HG03565 (cell line): ENCODE measurements at regions not wholly inside any gene's neighbourhood (a gene's known extent, or its start where the extent isn't known, plus 50 kb on each side); places are given as distances from the start of the nearest gene placed in this dataset.
"Not testable (repeated sequence)": the region's sequence is repeated elsewhere in the genome, so short reads cannot be mapped to it uniquely, and the experiment has no call there.

Source experiments
- ATAC-seq: cut with Tn5 transposase; IDR thresholded peaks from one replicate; pipeline ENCODE4 v1.9.1; 2021; ENCODE audit warnings: mild to moderate bottlenecking, moderate library complexity; ENCODE audit not compliant: unreplicated experiment

DNA sequence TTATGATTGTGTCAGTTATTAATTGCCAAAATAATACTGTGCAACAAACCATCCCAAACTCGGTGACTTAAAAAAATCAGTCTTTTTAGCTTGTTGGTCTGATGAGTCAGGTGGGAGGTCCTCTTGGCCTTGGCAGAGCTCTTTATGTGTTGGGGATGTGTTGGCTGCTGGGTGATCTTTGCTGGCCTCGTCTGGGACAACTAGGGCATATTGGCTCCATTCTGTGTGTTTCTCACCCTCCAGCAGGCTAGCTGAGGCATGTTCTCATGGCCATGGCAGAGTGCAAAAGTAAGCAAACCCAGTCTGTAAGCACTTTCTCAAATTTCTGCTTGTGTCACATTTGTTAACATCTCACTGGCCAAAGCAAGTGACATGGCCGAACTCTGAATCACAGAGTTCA lies 251.6 kb downstream of the RPLP1 start:
- no peak for ATAC-seq

DNA sequence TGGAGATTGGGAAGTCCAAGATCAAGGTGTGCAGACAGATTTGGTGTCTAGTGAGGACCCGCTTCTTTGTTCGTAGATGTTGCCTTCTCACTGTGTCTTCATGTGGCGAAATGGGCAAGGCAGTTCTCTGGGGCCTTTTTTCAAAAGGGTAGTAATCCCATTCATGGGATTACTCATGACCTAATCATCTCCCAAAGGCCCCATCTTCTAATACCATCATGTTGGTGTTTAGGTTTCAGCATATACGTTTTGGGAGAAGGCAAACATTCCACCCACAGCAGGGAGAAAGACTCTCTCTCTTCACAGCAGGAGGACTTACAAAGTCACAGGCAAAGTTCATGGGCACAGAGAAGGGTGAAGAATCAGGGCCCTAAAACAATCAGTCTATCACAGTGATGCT lies 252.1 kb downstream of the RPLP1 start:
- ATAC-seq: no peak

DNA sequence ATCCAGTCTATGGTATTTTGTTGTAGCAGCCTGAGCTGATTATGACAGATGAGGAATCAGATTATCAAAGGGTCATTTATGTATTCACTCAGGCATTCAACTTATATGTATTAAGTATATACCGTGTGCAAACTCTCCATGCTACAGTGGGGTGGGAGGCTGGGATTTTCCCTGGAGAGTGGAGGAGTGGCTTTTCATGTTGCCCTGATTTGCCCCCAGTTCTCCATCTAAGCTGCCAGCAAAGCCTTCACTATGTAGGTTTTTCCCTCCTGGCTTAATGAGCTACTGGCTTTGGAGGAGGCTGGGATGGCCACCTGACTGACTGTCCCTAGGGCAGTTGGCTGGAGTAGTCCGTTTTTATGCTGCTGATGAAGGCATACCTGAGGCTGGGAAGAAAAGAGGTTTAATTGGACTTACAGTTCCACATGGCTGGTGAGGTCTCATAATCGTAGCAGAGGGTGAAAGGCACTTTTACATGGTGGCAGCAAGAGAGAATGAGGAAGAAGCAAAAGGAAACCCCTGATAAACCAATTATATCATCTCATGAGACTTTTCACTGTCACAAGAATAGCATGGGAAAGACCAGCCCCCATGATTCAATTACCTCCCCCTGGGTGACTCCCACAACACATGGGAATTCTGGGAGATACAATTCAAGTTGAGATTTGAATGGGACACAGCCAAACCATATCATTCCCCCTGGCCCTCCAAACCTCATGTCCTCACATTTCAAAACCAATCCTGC lies 253.9 kb downstream of the RPLP1 start:
- ATAC-seq: no peak

DNA sequence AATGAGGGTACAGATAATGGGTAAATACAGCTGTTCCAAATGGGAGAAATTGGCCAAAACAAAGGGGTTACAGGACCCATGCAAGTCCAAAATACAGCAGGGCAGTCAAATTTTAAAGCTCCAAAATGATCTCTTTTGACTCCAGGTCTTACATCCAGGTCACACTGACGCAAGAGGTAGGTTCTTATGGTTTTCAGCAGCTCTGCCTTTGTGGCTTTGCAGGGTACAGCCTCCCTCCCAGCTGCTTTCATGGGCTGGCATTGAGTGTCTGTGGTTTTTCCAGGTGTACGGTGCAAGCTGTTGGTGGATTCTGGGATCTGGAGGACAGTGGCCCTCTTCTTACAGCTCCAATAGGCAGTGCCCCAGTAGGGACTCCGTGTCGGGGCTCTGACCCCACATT lies 254.6 kb downstream of the RPLP1 start:
- ATAC-seq: not testable (repeated sequence)

DNA sequence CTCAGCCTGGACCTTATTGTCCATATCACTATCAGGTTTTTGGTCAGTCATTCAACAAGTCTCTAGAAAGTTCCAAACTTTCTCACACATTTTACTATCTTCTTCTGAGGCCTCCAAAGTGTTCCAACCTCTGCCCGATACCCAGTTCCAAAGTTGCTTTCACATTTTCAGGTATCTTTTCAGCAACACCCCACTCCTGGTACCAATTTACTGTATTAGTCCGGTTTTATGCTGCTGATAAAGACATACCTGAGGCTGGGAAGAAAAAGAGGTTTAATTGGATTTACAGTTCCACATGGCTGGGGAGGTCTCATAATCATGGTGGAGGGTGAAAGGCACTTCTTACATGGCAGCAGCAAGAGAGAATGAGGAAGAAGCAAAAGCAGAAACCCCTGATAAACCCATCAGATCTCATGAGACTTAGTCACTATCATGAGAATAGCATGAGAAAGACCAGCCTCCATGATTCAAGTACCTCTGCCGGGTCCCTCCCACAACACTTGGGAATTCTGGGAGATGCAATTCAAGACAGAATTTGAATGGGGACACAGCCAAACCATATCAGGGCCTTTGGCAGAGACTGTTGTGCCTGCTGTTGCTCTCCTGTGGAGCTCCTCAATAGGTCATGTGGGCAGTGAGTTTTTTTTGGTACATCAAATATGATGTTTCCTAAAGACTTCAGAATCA lies 256.0 kb downstream of the RPLP1 start:
- not testable (repeated sequence) for ATAC-seq

DNA sequence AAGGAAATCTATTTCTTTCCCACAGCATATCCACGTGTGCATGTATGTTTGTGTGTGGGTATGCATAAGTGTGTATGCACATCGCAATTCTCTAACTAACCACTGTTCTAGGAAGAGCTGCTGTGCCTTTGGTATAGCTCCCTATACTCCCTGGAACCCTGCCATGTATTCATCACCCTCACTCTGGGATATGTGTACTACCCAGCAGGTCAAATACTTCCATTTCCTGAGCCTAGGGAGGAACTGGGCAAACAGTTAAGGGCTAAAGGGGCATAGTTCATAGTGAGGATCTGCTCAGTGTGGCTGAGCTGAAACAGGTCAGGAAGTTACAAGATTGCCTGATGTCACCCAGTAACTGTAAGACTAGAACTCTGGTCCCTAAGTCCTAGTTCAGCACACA lies 260.4 kb downstream of the RPLP1 start:
- no peak for ATAC-seq

DNA sequence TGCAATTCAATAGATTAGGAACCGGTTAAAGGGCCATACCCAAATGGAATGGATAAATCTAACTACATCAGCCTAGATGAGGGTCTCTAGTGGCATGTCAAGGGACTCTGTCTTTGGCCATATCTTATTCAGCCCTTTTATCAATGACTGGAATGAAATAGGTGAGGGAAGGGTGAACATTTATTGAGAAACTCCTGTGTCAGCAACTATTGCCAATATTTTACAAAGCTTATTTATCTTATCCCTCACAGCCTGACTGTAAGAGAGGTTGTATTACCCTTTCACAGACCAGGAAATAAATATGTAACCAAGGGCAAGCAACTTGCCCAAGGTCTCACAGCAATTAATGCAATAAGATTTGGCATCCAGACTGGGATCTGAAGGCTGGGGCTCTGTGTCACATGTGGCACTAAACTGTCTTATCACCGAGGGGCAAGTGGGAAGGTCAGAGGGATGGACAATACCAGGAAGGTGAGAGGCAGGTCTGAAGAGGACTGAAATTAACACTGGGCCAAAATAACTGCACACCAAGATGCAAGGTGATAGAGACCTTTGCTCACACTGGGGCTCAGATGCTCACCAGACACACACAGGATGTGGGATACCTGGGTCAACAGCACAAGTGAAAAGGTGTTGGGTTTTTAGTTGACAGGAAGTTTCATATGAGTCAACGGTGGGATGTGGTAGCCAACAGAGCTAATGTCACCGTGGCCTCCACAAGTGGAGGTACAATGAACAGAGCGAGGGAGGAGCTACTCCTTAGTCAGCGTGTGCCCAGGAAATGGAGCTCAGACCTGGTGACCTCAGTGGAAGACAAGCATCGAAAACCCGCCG lies 261.3 kb downstream of the RPLP1 start:
- peak; percentile 92 for ATAC-seq

DNA sequence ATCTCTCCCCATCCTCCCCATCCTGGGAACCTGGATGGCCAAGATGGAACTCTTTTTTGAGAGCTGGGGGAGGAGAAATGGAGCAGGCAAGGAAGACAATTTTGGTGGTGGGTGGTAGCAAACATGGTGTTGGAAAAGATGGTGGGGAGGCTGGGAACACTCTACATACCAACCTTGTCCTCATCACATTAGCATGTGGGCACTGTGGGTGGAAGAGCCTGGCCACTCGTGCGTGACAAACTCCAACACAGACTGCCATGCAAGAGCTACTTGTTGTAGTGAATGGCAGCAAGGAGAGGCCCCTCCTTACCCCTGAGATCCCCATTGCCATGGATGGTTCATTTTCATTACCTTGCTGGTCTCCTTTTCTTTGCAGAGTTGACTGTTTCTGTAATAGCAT lies 262.6 kb downstream of the RPLP1 start:
- ATAC-seq: no peak

DNA sequence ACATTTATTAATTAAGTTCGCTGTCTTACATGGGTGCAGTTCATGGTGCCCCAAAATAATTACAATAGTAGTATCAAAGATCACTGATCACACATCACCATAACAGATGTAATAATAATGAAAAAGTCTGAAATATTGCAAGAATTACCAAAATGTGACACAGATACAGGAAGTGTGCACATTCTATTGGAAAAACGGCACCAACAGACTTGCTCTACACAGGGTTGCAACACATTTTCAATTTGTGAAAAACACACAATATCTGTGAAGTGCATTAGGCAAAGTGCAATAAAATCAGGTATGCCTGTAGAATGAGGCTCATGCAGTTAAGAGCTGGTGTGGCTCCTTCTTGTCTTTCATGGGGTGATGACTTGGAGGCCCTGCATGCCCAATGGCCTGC lies 265.8 kb downstream of the RPLP1 start:
- no peak for ATAC-seq

DNA sequence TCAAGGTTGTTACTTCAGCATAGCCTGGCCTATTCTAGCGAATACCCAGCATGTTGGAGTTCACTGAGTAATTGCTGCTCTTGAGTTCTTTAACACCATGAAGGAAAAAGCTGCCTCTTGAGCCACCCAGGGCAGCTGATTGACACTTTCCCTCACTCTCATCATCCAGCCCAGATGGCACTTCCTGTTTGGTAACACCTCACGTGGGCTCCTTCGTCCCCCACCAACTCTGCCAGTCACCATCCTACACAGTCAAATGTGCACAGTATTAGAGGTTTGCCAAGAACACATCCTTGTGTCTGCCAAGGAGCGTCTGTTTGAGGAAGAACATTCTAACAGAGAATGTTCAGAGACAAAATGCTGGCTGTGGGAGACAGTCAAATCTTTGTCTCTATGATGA lies 266.3 kb downstream of the RPLP1 start:
- no peak for ATAC-seq

DNA sequence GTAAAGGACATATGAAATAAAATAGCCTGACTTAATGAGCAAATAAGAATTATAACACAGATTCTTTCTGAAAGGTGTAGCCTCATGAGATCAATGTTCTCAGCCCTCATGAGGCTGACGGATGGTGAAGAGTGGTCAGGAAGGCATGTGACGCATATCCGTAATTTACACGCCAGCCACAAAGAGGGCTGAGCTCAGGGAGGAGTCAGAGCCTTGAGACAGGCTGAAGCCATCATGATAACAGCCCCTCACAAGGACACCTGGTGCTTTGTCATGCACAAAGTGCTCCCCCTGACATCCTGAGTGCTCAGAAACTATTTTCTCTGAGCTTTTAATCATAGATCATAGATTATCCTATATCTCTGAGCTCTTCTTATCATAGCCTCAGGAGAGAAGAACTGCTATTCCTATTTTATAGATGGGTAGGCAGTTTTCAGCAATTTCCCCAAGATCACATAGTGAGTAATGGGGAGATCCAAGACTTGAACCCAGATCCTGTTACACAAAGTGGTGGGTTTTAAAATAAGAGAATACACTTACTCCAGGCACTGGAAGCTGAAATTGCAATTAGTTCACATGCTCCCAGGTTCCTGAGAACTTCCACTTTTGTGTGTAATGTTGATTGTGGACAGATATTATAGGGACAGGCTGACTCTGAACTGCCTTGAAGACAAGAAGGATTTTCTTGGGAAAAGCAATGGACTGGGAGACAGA lies 267.1 kb downstream of the RPLP1 start:
- peak; percentile 59 for ATAC-seq

DNA sequence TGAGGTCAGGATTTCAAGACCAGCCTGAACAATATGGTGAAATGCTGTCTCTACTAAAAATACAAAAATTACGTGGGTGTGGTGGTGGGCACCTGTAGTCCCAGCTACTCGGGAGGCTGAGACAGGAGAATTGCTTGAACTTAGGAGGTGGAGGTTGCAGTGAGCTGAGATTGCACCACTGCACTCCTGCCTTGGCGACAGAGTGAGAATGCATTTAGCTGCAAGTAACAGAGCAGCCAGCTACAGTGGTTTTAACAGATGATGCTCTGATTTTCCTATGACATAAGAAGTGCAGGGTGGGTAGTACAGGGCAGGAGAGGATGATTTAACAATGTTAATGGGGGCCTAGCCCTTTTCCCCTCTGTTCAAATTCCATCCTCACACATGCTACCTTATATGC lies 267.9 kb downstream of the RPLP1 start:
- no peak for ATAC-seq

DNA sequence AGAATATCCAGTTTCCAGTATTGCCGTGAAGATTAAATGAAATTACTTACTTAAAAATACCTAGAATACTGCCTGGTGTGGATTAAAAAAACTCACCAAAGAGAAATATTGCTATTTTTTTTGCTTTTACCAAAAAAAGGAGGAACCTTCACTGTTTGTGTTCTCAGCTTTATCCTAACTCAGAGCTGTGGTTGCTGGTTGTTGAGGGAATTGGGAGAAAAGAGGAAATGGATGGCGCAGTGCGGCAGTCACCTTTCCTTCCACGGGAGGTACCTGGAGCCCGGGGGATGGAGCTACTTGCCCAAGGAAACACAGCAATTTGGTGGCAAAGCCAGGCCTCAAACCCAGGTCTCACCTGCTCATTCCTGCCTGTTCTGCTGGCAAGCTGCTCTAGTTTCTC lies 270.3 kb downstream of the RPLP1 start:
- no peak for ATAC-seq

DNA sequence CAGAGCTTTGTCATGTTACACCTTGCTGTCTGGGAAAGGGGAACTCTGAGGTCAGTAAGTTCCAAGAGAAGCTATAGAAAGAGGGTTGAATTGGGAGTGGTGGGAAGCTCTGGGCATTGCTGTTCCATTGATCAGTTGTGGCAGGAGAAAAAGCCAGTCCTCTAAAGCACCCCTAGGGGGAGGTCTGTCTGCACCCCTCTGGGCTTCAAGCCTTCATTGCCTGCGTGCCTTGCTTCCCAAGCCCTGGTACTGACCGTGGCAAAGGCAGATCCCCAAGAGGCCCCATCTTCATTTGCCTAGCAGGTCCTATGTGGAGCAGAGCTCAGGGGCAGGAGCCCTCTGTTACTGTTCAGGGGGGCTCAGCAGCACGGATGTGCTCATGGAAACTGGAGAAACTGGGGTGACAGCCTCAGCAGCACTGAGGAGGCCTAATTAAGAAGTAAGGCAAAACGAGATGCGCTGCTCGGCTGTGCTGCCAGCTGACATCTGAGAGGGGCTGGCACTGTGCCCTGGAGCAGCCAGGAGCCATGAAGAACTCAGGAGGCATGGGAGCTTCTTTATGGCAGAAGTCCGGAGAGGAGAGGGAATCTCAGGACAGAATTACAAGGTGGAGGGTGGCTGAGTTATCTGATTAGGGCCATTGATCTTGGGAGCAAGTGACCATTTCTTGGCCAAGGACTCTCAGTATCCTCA lies 270.9 kb downstream of the RPLP1 start:
- no peak for ATAC-seq

DNA sequence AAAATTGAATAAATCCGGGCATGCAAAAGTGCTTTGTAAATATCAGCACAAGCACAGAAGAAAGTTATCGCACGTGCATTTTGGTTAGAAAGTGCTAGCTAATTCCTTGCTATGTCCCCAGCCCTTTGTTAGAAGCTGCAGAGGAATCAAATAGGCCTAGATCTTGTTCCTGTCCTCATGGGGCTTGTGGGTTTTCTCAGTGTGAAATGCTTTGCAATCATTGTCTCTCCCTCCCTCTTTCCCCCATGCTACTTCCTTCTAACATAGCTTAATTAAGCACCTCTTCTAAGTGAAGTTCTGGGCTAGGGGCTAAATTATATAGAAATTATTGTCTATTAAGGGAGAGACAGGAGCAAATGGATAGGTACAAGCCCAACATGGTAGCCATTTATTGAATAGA lies 271.7 kb downstream of the RPLP1 start:
- no peak for ATAC-seq

DNA sequence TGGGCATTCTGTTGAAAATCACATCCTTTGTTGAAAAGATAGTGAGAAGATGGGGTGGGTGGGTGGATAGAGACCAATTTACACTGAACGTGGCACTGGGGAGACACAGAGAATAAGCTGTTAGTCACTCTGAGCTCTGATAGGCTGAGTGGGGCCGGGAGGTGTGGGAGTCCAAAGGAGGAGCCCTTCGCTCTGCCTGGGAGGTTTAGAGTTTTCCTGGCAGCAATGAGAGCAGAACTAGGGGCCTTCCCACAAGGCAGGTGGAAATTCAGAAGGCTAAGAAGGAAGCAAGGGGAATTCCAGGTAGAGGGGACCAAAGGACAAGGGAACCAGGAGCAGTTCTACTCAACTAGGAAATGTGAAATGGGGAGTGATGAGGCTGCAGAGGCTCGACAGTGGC lies 272.7 kb downstream of the RPLP1 start:
- ATAC-seq: no peak

DNA sequence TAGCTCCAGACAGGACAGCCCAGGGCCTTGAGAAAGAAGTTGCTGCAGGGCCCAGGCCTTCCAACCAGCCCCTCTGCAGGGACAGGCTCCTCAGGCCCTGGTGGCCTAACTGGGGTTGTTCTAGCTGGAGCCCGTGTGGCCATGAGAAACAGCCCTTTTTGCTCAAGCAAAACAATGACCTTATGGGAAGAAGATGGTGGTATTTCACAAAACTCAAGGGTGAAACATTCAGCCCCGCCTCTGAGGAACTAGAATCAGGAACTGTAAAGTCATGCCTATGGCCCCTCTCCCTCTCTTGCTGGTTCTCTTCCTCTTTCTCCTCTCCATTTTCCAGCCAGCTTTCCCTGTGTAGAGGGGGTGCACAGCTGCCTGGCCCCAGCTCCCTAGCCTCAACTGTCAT lies 273.3 kb downstream of the RPLP1 start:
- ATAC-seq: no peak

DNA sequence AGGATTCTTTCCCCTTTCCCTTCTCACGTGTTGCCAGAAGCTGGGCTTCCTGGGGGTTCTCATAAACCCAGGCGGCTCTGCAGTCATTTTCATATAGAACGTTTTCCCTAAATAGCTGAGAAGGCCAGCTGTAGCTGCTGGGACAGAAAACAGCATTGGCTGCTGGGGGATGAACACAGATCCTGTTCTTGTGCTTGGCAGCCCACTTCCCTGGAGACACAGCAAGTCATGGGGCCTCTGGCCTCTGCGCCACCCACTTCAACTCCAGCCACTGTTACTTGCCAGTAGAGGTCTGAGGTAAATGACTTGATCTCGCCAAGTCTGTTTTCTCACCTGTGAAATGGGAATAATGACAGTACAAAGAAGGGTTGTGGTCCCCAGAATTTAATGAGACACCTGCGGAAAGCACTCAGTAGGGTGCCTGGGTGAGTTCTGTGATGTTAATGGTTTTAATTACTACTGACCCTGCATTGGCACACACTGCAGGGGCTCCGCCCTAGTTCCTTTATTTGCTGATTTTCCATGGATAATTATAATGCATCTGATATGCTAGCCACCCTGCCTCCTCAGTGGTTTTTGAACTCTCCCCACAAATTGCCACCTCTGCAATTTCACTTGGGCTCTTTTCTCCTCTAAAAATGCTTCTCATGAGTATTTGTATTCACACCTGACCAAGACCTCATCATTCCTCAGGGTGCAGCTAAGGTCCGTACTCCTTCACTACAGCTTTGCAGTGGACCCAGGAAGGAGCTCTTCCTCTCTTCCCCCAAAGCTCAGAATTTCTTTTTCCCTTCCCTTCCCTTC lies 274.7 kb downstream of the RPLP1 start:
- ATAC-seq: no peak

DNA sequence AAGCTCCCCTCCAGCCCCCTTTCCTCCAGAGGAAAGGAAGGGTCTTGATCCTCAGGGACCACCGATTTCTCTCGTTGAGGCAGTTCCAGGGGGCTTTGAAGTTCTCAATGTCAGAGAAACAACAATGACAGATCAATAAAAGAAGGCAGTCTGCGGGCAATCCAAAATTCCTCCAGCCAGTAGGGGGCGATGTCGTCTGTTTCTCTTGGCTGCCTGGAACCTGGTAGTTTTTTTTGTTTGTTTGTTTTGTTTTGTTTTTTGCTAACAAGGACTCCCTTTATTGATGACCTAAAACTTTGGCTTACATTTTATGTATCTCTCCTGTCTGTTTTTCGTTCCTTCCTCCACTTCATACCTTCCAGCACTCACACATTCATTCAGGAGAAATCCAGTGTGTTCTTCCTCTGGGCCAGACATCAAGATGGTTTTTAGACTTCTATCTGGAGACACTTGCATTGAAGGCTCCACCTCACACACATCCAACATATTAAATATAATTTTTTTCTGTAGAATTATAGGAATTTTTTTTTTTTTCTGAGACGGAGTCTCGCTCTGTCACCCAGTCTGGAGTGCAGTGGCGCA lies 276.6 kb downstream of the RPLP1 start:
- ATAC-seq: no peak
